ENCODE measurements at regions not wholly inside any gene's neighbourhood (a gene's known extent, or its start where the extent isn't known, plus 50 kb on each side); places are given as distances from the start of the nearest gene placed in this dataset.

DNA sequence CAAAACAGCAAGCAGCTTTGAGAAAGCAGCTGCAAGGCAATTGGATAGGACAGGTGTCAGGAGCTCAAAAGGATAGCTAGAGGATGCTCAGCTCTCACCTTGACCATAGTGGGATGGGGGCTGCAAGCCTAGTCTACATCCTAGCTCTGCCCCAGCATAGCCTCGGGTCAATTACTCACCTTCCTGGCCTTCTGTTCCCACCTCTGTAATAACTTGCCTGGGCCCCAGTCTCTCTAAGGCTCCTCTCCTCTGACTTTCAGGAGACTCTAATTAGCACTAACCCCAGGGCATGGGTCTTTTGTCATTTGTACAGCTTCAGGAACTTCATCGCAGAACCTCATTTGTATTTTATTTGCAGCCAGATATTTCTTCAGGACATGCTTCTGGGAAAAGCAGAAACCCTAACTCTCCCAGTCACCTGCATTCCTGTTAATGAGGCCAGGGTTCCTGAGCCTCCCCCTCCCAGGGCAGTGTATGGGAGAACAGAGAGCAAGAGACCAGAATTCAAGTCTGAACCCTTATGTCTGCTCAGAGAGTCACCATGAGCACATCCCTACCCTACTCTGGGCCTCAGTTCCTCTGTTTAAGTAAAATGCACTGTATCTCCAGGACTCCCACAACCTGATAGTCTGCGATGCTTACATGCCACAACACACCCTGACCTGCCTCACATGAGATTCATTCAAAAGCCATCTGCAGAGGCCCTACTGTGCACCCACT lies 108.1 kb downstream of the MATN1 start:
- TF ChIP-seq, protein P1, sequence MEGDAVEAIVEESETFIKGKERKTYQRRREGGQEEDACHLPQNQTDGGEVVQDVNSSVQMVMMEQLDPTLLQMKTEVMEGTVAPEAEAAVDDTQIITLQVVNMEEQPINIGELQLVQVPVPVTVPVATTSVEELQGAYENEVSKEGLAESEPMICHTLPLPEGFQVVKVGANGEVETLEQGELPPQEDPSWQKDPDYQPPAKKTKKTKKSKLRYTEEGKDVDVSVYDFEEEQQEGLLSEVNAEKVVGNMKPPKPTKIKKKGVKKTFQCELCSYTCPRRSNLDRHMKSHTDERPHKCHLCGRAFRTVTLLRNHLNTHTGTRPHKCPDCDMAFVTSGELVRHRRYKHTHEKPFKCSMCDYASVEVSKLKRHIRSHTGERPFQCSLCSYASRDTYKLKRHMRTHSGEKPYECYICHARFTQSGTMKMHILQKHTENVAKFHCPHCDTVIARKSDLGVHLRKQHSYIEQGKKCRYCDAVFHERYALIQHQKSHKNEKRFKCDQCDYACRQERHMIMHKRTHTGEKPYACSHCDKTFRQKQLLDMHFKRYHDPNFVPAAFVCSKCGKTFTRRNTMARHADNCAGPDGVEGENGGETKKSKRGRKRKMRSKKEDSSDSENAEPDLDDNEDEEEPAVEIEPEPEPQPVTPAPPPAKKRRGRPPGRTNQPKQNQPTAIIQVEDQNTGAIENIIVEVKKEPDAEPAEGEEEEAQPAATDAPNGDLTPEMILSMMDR (IDR thresholded peaks at IDR 0.05; ENCODE audit: insufficient read depth, low read depth, low read length), result no peak
- DNase-seq (ENCODE audit: low read depth), result no peak
- no peak overlapping the region for H3K4me3 ChIP-seq (ENCODE audit: low read depth, low read length)
- no peaks in the 10 kb centered on the region for H3K36me3 ChIP-seq (ENCODE audit: control insufficient read depth, insufficient read depth, low read length)
- ChIA-PET POLR2A (no interaction called here), CTCF (interaction anchor here (1.1 kb wide), 1 partner anchor 31 kb away, joined by 6 read pairs; no protein-coding TSS in a partner anchor)
- no peaks in the 10 kb centered on the region for H3K27me3 ChIP-seq (ENCODE audit: control insufficient read depth, insufficient read depth, low read length)

DNA sequence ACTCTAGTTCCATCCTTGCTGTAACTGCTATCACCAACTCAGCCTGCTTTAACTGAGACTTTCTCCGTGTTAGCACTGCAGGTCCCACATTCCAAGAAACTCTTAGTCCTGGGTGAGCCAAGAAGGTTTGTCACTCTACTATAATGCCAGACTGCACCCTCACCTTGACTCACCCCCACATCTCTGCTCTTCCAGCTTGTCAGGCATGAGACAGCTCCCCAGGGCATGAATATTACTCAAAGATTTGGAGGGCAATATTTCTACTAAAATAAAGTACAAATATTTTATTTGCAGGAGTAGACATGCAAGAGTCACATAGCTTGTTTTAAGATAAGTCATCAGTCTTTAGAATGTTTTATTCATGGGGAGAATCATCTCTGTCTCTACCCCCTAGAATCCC lies 110.2 kb downstream of the MATN1 start:
- DNase-seq (ENCODE audit: low read depth), result no peak
- no peak overlapping the region for H3K4me3 ChIP-seq (ENCODE audit: low read depth, low read length)
- ChIA-PET POLR2A (no interaction called here), CTCF (interaction anchor here (0.5 to 1.3 kb wide), 2 partner anchors 10 to 211 kb away, joined by 3 read pairs; no protein-coding TSS in a partner anchor)
- no peaks in the 10 kb centered on the region for H3K27me3 ChIP-seq (ENCODE audit: control insufficient read depth, insufficient read depth, low read length)
- H3K36me3 ChIP-seq (ENCODE audit: control insufficient read depth, insufficient read depth, low read length), result no peaks in the 10 kb centered on the region
- TF ChIP-seq, protein P1 (IDR thresholded peaks at IDR 0.05; ENCODE audit: insufficient read depth, low read depth, low read length), result no peak

DNA sequence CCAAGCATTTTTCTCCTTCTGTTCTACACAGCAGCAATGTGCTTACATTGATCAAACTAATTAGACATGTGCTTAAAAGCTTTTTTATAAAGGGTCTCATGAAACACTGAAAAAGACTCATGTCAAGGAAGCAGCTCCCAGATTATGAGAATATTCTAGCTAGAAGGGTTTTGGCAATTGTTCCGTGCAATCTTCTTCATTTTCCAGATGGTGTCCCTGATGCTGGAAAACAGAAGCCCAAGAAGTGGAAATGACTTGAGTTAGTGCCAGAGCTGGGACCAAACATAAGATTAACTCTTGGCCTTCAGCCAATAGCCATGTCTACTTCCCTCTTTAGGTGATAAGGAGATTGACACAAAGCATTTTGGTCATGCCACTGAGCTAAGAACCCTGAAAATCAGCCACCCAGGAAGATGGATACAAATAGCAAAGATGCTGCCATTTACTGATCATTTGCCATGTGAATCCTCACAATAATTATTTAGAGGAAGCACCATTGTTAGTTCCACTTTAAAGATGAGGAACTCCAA lies 110.8 kb downstream of the MATN1 start:
- Histone ChIP-seq H3K27me3 (ENCODE audit: control insufficient read depth, insufficient read depth, low read length) (no peaks in the 10 kb centered on the region), H3K4me3 (ENCODE audit: low read depth, low read length) (no peak overlapping the region), H3K36me3 (ENCODE audit: control insufficient read depth, insufficient read depth, low read length) (no peaks in the 10 kb centered on the region)
- ChIA-PET POLR2A (no interaction called here), CTCF (no interaction called here)
- DNase-seq (ENCODE audit: low read depth), result no peak
- TF ChIP-seq, protein P1 (IDR thresholded peaks at IDR 0.05; ENCODE audit: insufficient read depth, low read depth, low read length), result no peak

DNA sequence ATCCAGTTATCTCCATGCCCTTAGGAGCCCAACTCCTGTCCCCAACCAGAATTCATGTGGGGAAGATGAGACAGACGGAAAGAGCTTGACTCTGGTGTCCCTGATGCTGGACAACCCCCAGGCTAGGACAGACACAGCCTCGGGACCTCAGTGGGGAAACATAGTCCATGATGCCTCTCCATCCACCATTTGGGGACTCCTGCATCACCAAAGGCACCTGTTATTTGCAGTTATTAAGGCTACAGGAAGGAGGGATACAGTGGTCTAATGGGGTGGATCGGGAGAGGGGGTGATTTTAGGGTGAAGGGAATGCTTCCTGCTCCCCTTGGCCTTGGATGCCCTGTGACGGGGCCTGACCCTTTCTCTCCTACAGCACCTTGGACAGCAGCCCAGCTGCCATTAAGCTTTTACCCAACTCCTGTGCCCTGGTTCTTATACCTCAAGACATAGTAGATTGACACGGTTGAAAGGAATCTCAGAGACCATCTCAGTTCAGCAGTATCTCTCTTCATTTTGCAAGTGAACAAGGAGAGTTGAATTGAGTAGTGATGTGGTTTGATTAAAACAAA lies 111.6 kb downstream of the MATN1 start:
- Histone ChIP-seq H3K27me3 (ENCODE audit: control insufficient read depth, insufficient read depth, low read length) (no peaks in the 10 kb centered on the region), H3K4me3 (ENCODE audit: low read depth, low read length) (no peak overlapping the region), H3K36me3 (ENCODE audit: control insufficient read depth, insufficient read depth, low read length) (no peaks in the 10 kb centered on the region)
- no peak for DNase-seq (ENCODE audit: low read depth)
- POLR2A ChIA-PET, result no interaction called here
- TF ChIP-seq, protein P1 (IDR thresholded peaks at IDR 0.05; ENCODE audit: insufficient read depth, low read depth, low read length), result no peak
- CTCF ChIA-PET, result no interaction called here

DNA sequence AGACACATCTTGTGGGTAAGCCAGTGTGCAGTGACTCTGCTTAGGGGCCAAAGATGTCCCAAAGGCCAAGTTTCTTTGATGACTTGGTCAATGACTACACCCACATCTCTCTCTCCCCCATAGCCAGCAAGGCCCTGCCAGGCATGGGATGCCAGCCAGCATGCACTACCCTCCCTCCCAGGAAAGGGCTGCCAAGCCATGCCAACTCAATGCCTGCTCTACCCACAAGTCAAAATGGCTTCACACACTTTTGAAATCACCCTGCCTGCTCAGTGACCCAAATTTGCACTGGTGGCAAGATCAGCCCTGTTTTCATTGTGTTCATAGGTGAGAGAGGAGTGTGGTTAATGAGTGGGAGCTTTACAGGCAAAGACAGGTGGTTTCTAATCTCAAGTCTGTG lies 112.5 kb downstream of the MATN1 start:
- TF ChIP-seq, protein P1 (IDR thresholded peaks at IDR 0.05; ENCODE audit: insufficient read depth, low read depth, low read length), result no peak
- CTCF ChIA-PET, result no interaction called here
- no peak overlapping the region for H3K4me3 ChIP-seq (ENCODE audit: low read depth, low read length)
- no peaks in the 10 kb centered on the region for H3K27me3 ChIP-seq (ENCODE audit: control insufficient read depth, insufficient read depth, low read length)
- H3K36me3 ChIP-seq (ENCODE audit: control insufficient read depth, insufficient read depth, low read length), result no peaks in the 10 kb centered on the region
- no peak for DNase-seq (ENCODE audit: low read depth)
- POLR2A ChIA-PET, result no interaction called here

Measured in BJ (cell line).